Stimulated activated CD4-positive, alpha-beta T cell treated with anti-CD3 and anti-CD28 coated beads, Interleukin-1b, Interleukin-23, amount 100 ng/mL, for 24 hours (primary cell): ENCODE measurements at regions not wholly inside any gene's neighbourhood (a gene's known extent, or its start where the extent isn't known, plus 50 kb on each side); places are given as distances from the start of the nearest gene placed in this dataset.

Experiments used
- DNase-seq, 4 experiments: peaks; one replicate each; pipeline ENCODE4 v3.0.0-alpha.2; 2020; ENCODE audit warnings: low read depth in 4 of 4, low spot score in 1 of 4

DNA sequence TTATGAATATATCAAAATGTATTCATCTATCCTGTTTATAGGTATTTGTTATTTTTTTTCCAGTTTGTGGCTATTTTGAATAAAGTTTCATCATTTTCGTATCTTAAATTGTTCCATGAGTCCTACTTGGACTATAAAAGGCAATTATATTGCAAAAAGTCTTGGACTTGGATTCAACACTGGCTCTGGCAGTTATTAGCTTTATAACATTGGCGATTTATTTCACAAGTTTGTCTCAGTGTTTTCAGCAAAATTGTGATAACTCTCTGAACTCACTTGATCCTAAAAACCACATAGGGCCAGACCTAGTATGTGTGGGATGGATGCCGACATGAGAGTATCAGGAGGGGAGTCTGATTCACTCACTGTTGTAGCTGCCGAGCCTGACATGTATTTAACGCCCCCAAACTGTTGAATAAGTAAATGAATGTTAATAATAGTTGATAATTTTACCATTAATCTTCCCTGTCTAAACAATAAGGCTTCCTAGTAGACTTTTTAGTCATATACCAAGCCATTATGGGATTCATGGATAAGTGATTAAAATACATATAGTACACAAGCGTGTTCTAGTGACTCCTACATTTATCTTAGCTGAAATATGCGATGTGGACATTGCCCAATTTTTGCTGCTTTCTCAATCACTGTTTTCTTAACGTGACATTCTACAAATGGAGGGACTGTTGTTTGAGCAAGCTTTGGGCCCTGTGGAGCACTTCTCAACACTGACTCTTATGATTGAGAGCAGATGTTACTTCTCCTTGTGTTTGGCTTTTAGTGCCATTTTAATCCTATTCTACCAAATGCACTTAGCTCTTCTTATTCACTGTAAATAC is 907.6 kb downstream of the EPHA4 start:
- DNase-seq: no peak

DNA sequence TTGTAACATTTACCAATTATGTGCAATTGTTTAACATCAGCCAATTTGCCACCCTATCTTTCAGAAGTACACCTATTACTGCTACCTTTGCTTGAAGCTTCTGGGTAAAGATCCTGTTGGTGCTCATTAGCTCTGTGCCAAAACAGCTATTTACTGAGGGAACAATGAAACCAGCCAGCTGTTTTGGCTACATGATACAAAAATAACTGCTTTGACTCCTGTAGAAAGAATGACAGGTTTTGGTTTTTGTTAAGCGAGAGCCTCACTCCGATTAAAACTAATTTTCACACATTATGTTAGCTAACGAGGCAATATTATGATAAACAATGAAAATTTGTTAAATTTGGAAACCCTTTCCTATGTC is 907.0 kb downstream of the EPHA4 start:
- DNase-seq: no peak

DNA sequence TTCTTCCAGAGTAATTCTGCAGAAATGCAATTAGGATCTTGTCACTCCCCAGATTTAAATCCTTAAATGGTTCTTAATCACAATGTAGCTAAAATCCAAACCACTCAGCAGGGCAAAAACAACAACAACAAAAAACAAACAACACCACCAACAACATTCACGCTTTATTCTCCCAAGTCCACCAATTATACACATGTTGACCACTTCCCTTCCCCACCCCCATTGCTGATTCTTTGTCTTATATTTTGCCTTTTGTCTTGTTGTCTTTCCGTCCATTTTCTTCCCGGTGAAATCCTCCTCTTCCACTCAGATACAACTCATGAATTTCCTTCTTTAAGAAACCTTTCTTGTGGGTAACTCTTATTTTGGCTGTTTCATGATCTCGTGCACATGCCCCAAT is 902.8 kb downstream of the EPHA4 start:
- no peak for DNase-seq

DNA sequence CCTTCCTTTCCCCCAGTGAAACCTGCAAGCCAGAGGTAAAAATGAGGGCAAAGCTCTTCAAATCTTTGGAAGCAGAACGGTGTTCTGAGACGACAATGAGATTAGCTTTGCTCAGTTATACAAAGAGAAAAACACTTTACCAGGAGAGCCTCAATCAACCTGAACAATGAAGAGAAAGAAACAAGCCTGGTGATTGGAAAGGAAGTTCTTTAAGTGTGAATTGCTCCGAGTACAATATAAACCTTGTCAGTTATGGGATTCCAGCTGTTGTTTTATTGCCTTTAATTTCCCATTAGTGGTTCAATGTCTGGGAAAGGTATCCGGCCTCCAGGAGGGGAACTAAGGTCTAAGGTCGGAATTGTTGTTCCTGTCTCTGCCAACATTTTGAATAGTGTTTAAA is 901.6 kb downstream of the EPHA4 start:
- no peak for DNase-seq

DNA sequence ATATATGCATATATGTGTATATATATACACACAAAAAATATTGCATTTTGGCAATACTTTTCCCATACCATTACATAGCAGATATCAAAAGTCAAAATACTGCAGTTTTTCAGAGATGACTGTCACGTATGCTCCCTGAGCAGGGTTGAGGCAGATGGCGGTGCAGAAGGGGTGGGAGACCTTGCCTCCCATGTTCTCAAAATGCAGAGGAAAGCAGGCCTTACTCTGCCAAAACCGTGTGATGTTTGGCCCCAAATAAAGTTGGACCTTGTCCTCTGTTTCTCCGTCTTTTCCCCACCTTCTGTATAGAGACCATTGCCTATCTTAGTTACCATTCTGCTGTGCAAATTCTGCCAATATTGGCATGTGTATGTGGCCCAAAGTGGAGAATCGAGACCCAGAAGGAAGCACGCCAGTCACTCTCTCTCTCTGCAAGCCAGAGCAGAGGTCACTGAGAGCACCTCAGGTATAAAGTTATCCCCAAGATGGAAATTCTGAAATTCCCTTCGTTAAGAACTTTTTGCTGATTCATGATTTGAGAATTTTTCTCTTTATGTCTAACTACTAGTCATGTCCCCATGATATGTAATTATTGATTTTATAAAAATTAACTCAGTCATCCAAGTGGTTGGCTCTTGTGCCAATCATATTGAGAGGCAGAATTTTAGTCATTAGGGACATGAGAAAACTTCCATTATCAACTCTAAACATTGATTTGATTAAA is 898.8 kb downstream of the EPHA4 start:
- no peak for DNase-seq

DNA sequence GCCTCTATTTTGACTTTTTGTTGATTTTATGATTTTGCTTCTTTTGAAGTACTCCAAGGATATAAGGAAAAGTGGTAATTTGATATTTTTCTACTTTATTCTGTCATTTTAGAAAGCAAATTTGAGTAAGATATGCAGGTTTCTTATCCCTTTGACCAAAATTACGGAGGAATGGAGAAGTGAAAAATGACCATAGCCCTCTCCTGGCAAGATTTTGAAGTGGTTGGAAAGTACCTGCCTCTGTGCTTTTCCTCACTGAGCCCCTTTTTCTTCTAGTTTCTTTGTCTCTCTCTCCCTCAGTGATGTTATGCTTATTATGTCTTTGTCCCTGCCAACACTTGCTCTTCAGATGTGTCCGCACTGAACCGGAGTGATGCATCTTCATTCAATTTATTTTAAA is 898.1 kb downstream of the EPHA4 start:
- no peak for DNase-seq

DNA sequence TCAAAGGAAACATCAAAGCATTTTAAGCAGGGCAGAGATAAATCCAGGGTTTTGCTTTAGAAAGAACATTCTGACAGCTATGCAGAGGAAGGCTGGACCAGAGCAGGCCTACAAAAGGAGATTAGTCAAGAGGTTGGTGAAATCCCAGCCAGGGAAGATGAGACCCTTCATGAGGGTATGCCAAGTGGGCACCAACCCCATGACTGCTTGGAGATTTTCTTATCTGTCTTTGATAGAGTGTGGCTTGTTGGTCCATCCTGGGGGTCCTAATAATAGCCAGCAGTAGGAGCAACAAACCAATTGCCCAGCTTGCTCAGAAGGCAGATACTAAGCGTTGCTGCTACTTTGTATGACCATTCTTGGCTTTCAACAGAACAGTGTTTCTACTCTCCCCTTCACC is 895.4 kb downstream of the EPHA4 start:
- no peak for DNase-seq

DNA sequence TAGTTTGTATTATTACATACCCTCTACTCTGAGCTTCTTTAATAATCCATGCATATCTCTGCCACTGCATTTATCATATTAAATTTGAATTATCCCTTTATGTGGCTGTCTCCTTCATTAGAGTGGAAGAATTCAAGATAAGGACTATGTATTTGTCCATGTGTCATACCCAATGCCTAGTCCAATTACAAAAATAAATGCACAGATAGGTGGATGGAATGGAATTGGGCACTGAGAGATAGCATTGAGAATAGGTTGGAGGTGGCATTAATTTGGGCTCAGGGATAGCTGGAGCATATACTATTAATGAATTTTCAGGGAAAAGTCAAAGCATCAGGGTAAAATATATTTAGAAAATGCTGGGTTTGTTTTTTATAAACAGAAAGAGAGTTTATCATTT is 893.2 kb downstream of the EPHA4 start:
- DNase-seq: no peak

DNA sequence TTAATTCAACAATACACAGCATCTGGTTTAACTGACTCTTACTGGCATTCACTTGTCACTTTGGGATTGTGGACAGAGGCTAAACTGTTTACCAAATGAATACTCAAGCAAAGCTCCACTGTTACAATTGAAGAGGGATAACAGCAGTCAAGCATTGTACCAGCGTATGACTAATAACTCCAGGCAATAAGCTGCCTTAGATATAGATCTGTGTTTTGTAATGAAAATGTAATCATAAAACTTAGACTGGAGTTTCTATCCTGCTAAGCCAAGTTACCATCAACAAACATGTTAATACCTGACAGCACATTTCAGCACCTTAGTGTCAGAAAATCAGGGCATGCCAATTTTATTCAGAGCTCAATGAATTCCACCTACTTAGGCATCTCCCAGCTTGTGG is 889.5 kb downstream of the EPHA4 start:
- DNase-seq: no peak

DNA sequence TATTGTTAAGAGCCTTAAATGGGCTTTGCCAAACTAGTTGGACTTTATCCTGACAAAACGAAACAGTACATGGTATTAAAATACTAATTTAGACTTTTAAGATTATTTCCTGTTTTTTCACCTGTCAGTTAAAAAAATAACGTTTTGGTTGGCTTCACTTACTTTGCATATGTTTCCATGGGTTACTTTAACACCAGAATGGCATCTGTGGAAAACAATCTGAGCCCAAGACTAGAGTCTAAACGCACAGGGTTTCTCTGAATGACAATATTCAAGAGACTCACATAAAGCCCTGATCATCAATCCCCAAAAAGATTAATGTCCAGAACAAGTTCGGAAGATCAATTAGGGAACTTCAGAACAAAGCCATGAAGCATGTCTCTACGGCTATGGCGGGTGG is 888.0 kb downstream of the EPHA4 start:
- no peak for DNase-seq

DNA sequence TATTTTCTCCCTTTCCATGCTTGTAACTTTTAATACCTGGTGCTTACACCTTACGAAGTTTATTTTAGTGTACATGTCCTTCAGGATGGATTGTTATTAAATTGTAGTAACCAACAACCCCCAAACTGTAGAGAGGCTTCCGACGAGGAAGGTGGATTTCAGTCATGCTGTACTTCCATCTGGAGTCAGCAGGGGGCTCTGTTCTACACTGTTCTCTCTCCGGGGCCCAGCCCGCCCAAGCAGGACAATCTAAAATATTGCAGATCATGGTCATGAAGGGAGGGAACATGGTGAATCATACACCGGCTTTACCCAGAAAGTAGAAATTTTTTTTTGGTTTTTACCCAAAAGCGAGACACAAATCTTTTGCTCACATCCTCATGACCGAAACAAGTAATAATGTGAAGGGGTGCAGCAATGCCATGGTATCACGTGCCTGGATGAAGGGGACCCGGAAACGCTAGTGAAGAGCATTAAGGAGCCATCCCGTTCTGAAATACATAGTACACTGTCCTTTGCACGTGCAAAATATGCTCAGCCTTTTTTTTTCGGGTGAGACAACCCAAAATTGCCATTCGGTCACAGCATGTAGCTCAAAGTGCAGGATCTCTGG is 884.8 kb downstream of the EPHA4 start:
- DNase-seq: peak; percentile 23 to 49 (median 39)

DNA sequence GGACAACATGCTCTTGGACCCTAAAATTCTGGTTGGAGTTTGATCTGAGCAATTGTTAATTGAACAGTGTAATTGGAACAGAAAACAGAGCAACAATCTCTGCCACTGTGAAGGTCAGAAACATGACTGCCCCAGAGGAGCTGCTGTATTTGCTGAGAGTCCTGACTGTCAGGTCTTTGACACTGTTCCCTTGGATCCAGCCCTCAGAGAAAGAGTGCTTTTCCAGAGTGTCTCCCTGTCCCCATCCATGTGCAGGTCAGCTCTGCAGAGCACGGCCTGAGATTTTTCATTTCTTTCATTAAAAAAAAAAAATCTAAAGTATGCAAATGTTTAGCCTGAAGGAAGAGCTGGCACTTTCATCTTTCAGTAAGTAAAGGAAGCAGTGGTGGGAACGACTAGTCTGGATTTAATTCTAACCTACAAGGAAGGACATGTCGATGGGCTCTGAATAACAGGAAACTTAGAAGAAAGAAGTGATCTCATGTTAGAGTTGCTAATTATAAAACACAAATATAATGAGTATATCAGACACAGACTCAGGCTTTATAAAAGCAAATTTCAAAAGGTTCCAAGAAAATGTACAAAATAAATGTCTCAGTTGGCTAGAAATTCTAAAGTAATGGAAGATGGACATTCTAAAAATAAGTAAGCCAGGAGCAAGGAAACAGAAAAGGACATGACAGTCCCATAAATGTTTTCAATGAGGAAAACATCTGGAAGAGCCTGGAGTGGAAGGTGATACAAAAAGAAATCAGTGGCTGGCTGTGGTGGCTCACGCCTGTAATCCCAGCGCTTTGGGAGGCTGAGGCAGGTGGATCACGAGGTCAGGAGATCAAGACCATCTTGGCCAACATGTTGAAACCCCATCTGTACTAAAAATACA is 876.5 kb downstream of the EPHA4 start:
- no peak for DNase-seq

DNA sequence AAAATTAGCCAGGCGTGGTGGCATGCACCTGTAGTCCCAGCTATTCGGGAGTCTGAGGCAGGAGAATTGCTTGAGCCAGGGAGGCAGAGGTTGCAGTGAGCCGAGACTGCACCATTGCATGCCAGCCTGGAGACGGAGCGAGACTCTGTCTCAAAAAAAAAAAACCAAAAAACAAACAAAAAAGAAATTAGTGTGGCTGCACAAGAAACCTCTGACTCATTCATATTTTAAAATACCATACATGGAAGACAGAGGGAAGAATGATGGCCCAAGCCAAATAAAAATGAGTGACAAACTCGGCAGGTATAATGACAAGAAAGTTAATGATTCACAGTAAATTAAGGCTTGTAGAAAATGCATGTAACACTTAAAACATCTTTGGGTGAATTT is 875.8 kb downstream of the EPHA4 start:
- DNase-seq: no peak

DNA sequence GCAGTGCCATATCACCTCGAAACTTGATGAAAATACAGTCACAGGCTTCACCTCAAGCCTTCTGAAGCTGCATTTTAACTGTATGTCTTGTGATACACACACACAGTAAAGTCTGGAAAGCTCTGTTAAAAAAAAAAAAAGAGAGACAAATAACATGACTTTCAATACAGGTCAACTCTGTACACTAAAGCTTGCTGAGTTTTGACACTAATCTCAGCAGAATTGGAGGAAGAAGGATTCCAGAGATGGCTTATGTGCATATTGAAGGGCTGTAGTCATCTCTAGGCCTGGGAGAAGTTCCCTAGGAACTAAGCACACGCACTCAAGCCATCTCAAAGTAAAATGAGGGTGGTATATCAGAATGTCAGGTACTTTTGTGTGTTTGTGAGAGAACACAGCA is 875.1 kb downstream of the EPHA4 start:
- DNase-seq: no peak

DNA sequence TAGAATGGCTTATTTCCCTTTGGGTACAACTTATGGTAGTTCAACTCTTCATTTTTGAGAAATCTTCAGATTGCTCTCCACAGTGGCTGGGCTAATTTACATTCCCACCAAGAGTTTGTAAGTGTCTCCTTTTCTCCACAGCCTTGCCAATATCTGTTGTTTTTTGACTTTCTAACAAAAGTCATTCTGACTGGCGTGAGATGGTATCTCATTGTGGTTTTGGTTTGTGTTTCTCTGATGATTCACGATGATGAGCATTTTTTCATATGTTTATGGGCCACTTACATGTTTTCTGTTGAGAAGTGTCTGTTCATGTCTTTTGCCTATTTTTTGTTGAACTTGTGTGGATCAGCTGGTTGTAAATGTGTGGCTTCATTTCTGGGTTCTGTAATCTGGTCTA is 871.0 kb downstream of the EPHA4 start:
- no peak for DNase-seq

DNA sequence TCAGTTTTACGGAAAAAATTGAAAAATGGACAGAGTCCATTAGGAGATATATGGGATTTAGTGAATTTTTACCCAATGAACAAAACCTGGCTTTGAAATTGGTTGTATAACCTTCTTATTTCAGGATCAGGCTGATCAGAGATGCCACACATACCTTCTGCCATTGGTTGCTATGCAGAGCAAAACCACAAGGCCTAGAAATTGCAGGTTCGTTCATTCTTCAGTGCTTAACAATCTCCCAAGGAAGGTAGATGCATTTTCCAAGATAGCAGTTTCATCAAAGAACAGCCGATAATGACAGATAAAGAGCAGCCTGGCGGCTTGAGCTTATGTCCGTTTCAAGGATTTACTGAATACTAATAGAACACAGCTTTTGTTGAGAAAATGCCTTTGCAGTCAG is 868.8 kb downstream of the EPHA4 start:
- no peak for DNase-seq

DNA sequence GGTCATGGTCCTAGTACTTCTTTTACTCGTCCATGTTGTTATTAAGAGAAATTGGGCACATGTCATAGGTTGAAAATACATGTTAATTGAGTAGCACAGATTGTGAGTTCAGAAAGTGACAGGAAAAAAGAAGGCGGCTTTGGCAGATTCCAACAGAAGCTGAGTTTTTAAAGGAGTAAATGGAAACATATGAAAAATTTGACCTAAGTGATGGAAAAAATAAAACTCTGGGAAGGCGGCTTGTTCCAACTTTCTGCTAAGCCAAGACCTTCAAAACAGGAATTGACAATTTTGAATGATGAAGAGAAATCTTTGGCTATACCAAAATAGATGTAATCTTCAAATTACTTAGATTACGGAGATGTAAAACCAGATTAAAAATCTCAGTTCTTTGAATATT is 868.0 kb downstream of the EPHA4 start:
- no peak for DNase-seq

DNA sequence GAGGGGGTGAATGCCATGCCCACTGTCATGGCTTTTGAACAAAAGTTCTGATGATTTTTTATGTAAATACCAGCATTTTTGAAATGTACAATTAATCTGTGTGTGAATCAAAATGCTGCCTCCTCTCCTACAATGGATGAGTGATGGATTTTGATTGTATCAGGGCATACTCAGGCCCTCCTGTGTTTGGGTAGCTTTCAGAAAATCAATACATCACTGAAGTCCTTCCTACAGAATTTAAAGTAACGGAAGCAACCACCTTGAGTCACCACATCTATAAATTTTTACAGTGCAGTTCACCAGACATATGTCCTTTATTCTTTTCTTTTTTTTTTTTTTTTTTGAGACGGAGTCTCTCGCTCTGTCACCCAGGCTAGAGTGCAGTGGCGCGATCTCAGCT is 867.3 kb downstream of the EPHA4 start:
- DNase-seq: no peak

DNA sequence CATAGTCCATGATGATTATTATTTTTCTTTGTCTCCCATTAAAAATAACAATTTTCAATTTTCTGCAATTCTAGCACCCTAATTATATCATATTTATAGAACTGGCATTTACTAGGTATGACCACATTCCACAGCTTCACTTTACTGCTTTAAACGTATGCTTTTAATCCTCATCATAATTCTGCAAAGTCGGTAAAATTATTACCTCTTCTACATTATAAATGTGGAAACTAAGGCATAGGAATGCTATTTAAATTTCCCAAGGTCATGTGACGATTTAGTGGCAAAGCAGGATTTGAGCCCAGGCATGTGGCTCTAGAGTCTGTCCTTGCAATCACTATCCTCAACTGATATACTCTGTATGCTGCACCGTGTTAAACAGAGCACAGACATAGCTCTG is 866.4 kb downstream of the EPHA4 start:
- no peak for DNase-seq

DNA sequence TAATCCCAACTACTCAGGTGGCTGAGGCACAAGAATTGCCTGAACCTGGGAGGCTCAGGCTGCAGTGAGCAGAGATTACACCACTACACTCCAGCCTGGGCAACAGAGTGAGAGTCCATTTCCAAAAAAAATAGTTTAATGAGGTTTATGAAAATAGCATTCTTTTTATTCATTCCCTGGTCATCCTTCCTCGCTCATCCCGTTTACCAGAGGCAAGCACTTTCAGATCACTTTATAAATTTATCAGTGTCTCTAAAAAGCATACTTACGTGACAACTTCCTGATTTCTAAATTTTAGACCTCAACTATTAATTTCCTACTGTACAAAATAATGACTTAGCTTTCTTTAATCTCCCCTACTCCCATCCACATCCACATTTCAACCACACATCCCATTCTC is 864.8 kb downstream of the EPHA4 start:
- DNase-seq: no peak

DNA sequence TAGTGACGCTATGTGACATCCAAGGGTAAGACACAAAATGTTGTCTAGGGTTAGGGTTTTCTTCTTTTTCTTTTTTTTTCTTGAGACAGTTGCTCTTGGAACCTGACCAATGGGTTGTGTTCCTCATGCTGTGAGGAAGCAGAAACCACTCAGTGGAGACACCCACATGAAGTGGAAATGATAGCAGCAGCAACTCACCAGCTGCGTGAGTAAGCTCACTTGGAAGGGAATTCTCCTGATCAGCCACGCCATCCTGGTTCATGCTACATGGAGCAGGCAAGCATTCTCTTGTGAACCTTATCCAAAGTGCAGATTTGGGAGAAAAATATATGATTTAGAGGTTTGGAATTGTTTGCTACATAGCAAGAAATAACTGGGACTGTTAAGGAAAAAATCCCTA is 863.7 kb downstream of the EPHA4 start:
- no peak for DNase-seq

DNA sequence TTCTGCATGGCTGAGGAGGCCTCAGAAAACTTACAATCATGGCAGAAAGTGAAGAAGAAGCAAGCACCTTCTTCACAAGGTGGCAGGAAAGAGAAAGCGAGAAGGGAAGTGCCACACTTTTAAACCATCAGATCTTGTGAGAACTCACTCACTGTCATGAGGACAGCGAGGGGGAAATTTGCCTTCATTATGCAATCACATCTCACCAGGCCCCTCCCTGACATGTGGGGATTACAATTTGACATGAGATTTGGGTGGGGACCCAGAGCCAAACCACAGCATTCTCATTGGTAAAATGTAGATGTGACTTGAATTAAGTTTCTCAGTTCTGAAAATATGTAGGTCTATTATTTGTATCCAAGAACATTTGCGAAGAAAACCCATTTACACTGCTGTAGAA is 854.8 kb downstream of the EPHA4 start:
- DNase-seq: no peak
